Activated CD8-positive, alpha-beta memory T cell treated with anti-CD3 and anti-CD28 coated beads for 36 hours (primary cell): ENCODE measurements at regions not wholly inside any gene's neighbourhood (a gene's known extent, or its start where the extent isn't known, plus 50 kb on each side); places are given as distances from the start of the nearest gene placed in this dataset.

Source experiments
- CTCF ChIA-PET: fragments of 350-600 bp; sonication (Branson Sonifier 250); formaldehyde crosslinking; loops from one replicate; lab custom pipeline; 2021; ENCODE audit warnings: antibody characterized with exemption; lab: Charles Lee
- POLR2A ChIA-PET: fragments of 350-600 bp; sonication (Branson Sonifier 250); formaldehyde crosslinking; loops from one replicate; lab custom pipeline; 2021; ENCODE audit warnings: antibody characterized with exemption; lab: Charles Lee

DNA sequence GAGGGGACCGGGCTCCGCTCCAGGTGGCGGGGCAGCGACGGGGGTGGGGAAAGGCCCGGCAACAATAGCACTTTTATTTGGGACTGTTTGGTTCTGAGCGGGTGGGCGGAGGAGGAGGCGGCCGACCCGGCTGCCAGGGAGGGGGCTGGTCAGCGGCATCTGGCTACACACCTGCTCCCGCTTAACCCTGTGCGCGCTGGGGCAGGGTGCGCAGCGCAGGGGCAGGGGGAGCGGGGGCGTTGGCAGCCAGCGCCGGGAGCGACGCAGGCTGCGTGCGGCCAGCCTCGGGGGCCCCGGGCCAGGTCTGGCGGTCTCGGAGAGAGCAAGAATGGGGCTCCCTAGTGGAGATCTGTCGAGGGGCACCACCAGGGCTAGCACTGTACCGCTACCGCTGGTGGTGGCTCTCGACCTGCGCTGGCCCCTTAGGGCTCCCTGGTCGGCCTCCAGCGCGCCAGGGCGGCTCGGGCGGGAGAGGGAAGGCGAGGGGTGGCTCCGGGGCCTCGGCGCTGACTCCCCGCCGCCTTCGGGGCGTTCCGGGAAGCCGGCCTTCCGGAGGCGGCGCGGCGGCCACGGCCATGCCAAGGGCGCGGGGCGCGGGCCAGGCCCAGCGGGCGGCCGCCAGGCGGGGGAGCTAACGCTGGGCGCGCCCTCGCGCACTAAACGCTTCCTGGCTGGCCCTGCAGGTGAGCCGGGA lies 92.4 kb downstream of the NCR2 start:
- CTCF ChIA-PET = no interaction called here

DNA sequence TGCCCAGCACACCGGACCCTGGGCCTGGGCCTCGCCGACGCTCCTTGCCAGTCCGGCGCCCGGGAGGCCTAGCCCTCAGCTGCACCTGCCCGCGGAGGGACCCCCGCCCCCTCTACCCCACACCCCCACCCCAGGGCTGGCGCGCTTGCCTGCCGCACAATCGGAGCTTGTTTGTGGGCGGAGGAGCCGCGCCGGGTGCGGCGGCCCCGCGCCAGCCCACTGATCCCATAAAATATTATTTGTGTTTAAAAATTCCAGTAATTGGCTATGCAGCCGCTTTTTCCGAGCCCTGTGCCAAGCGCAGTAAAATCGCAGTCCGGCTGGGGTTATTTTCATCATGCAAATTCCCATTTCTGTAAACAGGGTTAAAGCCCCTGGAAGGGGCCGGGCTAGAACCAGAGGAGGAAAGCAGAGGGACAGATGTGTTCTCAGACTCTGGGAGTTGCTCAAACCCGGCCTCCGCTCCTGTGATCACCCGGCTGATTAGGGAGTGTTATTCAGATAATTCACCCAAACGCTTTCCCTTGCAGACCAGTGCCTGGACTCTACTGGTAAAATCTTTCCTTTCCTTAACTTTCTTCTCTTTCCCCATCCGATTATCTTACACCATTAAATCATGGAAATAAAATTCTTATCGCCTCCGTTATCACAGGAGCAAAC lies 93.1 kb downstream of the NCR2 start:
- ChIA-PET POLR2A (no interaction called here), CTCF (no interaction called here)

More for the DNA sequence above, 92.4 kb downstream of the NCR2 start:
- POLR2A ChIA-PET = no interaction called here

DNA sequence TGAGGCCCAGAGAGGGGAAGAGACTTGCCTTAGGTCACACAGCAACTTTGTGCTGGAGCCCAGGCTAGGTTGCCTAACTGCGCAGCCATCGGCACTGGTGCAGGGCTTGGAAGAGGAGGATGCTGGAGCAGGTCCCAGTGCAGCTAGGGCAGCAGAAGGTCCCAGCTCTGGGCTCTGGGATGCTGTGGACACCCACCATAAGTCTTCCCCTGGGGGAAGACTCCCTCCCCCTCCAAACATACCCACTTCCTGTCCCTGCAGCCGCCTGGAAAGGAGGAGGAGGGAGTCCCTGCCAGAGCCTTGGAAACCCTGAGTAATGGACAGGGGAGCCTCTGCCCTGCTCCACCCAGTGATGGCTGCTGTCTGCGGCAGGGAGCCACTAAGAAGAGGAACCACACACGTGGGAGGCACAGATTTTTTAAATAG lies 93.6 kb downstream of the NCR2 start:
- ChIA-PET POLR2A (no interaction called here), CTCF (interaction anchor here (1.2 kb wide), 1 partner anchor 60 kb away, joined by 3 read pairs; no protein-coding TSS in a partner anchor)

DNA sequence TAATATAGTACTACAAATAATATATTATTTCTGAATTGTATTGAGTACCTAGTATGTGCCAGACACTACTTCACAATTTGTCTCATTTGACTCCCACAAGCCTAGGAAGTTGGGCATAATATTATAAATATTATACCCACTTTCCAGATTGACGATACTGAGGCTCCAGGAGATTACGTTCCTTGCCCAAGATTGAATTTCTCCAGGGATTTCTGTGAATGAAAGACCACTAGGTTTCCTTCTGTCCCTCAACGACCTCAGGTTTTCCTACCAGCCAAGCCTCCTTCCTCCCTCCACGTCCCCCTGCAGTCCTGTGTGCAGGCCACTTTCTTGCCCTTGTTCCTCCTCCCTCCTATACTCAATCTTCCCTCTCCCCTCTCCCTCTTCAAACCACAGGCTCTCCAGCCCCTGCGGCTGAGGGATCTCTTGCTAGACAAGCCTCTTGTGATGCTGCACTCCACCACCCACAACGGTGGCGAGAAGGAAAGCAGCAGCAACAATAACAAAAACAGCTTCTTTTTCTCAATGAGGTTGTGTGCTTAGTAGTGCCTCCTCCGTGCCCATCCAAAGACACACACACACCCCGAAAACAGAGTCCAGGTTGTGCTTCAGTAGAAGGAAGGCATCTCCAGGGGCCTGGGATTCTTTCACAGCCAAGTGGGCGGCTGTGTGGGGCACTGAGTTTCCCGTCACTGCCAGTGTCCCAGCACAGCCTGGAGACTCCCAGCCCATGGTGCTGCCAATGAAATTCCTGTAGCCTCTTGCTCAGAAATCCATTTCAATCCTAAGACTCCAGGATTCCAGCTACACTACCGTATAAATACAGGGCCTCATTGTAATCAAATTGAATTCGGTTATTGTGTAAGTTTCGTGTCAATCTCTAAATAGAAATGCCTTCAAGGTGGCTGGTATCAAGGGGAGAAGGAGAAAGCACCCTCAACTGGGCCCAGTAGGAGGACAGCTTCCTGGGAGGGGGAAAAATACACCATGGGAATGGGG lies 94.4 kb downstream of the NCR2 start:
- ChIA-PET CTCF (interaction anchor here (1.2 kb wide), 1 partner anchor 61 kb away, joined by 3 read pairs; no protein-coding TSS in a partner anchor), POLR2A (no interaction called here)

DNA sequence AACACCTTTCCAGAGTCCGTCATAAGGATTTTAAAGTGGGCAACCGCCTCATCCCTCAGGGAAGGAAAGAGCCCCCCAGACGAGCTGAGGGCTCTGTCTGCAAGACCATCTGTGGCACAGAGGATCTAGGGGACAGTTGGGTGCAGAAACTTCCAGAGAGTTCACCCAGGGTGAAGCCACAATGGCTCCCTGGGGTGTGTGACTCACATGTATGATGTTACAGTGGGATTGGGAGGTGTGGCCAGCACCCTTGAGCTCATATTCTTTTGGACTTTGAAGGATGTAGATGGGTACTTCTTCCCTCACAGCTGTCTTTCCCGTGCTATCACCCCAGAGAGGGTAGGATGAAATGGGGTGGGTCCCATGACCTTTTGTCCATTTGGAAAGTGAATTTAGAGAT lies 95.5 kb downstream of the NCR2 start:
- ChIA-PET CTCF (interaction anchor here (1.0 kb wide), 1 partner anchor 12 kb away, joined by 3 read pairs; no protein-coding TSS in a partner anchor), POLR2A (no interaction called here)

DNA sequence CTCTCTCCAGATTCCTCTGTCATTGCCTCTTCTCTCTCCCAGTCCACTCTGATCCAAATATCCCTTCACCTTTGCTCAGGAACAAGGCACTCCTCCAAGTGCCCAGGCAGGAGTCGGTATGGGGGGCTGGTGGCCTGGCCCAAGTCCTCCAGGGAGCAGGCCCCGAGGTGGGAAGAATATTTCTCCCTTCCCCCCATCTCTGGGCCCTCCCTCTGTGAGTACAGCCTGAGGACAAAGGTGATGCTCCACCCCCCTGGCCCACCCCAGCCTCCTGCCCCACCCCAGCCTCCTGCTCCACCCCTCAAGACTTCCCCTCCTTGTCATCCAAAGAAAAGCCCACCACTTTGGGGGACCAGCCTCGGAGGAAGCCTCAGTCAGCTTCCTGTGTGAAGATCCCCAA lies 96.9 kb downstream of the NCR2 start:
- POLR2A ChIA-PET = no interaction called here
- CTCF ChIA-PET = no interaction called here

DNA sequence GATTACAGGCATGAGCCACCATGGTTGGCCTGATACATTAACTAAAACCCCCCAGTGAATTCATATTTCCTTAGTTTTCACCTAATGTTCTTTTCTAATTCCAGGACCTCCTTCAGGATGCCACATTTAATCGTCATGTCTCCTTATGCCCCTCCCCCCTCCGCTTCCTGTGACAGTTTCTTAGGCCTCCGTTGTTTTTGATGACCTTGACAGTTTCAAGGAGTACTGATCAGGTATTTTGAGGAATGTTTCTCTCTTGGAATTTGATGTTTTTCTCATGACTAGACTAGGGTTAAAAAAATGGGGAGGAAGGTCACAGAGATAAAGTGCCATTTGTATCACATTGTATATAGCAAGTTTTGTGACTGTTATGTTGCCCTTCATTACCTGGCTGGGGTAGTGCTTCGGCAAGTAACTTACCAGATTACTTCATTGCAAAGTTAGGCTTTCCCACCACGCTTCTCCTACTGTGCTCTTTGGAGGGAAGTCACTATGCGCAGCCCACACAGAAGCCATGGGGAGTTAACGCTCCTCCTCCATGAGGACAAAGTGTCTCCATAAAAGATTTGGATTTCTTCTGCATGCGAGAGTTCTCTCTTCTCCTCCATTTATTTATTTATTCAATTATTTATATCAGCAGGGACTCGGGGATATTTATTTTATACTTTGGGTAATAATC lies 99.5 kb downstream of the NCR2 start:
- CTCF ChIA-PET = no interaction called here
- POLR2A ChIA-PET = no interaction called here

DNA sequence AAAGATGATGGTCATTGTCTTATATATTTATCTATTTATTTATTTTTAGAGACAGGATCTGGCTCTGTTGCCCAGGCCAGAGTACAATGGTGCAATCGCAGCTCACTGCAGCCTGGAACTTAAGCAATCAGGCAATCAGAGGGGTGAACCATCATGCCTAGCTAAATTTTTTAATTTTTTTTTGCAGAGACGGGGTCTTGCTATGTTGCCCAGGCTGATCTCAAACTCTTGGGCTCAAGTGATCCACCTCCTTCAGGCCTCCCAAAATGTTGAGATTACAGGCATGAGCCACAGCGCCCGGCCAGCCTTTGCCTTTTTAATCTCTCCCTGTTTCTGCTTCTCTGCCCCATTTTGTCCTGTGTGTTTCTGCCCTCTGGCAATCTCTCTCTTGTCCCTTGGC lies 102.2 kb downstream of the NCR2 start:
- ChIA-PET POLR2A (no interaction called here), CTCF (interaction anchor here (1.2 kb wide), 1 partner anchor 12 kb away, joined by 3 read pairs; no protein-coding TSS in a partner anchor)

DNA sequence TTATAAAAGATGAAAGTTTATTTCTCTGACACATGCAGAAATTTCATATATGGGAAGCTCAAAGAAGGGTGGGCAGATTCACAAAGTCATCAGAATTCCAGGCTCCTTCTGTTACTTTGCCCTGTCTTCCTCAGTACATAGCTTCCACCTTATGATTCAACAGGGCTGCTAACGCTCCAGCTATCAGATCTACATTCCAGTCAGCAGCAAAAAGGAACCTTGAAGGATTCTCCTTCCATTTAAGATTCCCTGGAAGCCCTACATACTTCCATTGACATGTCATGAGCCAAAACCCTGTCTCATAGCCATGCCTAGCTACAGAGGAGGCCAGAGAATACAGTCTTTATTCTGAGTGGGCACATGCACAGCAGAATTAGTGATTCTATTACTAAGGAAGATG lies 103.3 kb downstream of the NCR2 start:
- CTCF ChIA-PET = interaction anchor here (0.6 kb wide), 1 partner anchor 120 kb away, joined by 3 read pairs; no protein-coding TSS in a partner anchor
- POLR2A ChIA-PET = no interaction called here

DNA sequence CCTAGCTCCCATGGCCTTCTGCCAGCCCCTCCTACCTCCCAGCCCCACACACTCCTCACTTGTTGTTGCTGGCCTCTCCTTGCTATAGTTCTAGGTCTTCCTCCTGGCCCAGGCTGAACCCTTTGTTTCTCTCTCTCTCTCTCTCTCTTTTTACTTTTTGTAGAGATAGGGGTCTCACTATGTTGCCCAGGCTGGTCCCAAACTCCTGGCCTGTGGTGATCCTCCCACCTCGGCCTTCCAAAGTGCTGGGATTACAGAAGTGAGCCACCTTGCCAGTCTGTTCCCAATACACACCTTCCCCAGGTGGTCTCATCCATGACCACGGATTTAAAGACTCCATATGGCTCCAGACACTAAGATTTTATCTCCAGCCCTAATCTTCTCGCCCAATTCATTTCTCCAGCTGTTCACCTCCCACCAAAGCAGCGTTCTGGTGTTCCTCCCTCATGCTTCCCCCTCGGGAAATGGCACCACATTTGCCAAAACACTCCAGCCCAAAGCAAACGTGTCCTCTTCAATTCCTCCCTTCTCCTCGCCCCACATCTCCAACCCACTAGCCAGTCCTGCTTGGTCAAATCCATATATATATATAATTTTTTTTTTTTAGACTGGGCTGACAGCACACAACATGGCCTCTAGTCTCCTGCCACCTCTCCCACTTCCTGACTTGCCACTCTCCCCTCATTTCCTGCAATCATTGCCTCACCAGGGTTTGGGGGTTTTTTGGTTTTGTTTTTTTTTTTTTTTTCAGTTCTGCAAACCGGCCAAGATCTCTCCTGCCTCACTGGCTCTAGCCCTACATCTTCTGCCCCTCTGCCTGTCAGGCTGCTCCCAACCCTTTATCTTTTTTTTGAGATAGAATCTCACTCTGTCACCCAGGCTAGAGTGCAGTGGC lies 104.4 kb downstream of the NCR2 start:
- ChIA-PET POLR2A (no interaction called here), CTCF (no interaction called here)

DNA sequence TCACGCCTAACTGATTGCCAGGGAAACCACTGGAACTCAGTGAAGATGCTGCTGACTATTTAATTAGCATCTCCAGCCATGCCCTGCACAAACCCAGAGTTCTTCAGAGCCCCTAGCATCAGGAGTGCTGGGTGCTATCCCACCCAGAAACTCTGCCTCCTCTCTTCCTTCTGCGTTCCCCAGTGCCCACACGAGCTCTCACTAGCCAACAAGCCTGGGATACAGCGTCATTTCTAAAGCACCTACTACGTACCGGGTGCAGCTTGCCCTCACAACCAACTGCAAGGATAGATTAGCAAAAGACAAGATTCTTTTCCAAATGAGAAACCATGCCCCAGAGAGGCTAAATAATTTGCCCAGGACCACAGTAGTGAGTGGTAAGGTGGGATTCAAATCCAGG lies 105.2 kb upstream of the FOXP4 start:
- ChIA-PET POLR2A (no interaction called here), CTCF (no interaction called here)

DNA sequence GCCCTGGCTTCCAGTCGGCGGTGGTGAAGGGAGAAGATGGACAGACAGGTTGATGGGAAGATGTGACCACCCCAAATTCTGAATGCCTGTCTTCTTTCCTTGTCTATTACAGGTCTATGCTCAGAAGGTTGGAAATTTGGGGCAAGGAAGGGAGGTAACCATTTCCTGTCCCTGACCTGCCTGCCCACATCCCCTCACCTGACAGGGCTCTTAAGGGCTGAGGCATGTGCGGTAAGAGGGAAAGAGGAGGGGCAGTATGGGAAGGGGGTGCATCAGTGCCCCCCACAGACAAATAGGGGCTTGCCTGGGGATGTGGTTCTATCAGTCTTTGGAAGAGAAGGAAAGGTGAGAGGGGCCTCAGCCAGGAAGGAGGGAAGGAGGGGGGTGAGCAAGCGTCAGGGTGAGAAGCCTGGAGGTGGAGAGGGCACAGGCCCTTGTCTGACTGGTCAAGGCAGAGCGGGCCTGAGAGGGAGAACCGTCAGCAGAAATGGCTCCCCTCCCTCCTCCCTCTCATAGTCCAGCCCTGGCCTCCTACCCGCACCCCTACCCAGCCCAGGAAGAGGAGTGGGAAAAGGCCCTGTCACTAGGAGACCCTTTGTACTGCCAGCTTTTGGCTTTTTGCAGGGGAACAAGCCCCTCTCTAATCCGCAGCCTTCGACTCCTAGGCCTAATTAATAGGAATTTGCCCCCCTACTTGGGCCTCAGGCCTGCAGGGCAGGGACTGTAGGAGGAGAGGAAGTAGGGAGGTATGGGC lies 104.4 kb upstream of the FOXP4 start:
- ChIA-PET POLR2A (no interaction called here), CTCF (no interaction called here)

DNA sequence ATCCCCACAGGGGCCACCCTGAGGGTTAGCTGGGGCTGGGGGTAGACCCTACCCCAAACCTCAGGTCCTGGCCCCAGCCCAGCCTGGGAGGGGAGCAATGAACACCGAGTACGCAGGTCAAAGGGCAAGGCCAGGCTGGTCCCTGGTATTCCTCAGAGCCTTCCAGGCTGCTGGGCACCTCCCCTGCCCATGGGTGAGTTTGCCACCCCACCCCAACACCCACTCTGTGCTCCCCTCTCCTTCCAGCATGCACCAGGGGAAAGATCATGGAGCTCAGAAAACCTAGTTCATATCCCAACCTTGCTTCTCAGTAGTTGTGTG lies 103.9 kb upstream of the FOXP4 start:
- CTCF ChIA-PET = interaction anchor here (1.4 to 2.2 kb wide), 2 partner anchors 17 to 78 kb away, joined by 3 to 12 read pairs; no protein-coding TSS in a partner anchor
- POLR2A ChIA-PET = no interaction called here

DNA sequence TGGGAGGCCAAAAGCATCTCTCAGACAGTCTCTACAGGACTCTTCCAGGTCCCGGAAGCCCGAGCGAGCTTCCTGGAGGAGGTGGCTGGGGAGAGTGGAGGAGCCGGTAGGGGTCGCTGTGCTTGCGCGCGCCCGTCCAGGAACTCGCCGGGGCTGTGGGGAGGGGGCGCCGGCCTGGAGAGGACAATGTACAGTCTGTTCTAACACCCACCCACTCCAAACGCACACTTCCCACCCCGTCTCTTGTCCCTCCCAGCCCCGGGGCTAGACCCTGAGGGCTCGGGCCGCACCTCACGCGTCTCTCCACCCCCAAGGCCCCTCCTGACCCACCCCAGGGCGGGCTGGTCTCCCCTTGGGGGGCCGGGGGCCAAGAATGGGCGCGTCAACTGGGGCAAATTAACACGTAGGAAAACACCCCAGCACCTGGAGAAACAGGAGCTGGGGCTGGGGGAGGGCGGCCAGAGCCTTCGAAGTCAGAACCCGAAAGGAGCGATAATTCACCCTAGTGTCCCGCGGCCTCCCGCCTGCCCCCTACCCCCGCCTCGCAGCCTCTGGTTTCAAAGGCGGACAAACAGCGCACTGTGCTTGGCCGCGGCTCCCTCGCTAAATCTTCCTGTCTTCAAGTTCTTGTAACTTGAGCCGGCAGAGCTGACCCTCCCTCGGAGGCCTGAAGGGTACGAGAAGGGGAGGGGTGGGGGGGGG lies 103.2 kb upstream of the FOXP4 start:
- ChIA-PET POLR2A (no interaction called here), CTCF (interaction anchor here (0.7 to 2.2 kb wide), 4 partner anchors 11 to 78 kb away, joined by 3 to 12 read pairs (median 3); no protein-coding TSS in a partner anchor)

DNA sequence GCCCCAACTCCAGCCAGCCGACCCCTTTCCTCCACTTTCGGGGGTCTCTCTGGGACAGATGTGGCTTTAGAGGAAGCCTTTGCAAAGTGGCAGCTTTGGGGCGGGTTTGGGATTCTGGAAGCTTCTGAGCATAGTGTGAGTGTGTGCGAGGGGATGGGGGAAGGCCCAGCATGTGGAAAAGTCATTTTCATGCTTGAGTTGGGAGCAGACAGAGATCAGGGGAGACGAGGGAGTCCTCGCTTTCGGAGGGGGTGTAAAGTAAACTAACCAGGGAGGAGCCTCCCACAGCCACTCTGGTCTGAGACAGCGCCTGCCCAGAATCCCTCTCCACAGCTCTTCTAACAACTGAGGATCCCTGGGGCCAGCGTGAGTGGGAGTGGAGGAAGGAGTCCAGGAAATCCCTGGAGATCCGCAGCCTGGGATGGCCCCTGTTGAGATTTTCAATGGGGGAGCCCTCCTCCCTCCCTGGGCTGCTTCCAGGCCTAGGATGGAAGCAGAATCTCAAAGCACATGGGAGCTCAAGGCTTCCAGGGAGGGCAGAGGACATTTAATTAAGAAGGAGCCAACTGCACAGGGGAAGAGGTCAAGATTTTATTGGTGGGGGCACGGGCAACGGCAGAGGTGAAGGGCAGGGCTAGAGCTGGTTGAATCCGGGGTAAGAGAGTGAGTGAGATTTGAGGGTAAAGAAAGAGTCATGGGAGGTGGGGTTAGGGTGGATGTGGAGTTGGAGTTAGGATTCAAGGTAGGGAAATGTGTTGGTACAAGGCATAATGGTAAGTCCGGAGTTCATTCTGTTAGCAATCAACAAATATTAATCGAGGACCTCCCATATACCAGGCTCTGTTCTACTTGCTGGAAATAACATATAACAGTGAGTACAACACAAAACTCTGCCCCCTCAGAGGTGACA lies 102.3 kb upstream of the FOXP4 start:
- ChIA-PET CTCF (interaction anchor here (0.7 to 2.2 kb wide), 5 partner anchors 10 to 77 kb away, joined by 3 to 12 read pairs (median 3); no protein-coding TSS in a partner anchor), POLR2A (no interaction called here)

DNA sequence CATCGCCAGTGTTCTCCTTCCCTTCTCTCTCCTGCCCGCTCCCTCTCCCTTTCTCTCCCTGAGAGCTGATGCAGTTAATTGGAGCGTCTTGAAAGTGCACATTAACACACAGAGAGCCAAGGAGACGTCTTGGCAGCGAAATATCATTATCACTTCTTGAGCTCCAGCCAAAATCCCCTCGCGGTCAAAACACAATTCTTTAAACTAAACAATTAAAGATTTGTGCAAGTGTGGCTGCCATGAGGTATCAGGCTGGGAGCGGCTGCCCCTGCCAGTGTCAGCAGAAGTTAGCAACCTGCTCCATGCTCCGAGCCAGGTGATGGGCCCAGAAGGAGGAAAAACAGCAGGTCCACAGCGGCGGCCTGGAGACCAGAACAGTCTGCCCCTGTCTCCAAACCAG lies 100.9 kb upstream of the FOXP4 start:
- POLR2A ChIA-PET = no interaction called here
- CTCF ChIA-PET = interaction anchor here (0.6 to 1.6 kb wide), 2 partner anchors 33 to 187 kb away, joined by 3 to 5 read pairs; no protein-coding TSS in a partner anchor
